Gastroesophageal sphincter (tissue), 3 donors: ENCODE measurements at regions not wholly inside any gene's neighbourhood (a gene's known extent, or its start where the extent isn't known, plus 50 kb on each side); places are given as distances from the start of the nearest gene placed in this dataset.

Experiments
- EP300 ChIP-seq: sonication (generic); formaldehyde crosslinking; IDR thresholded peaks from one replicate; pipeline ENCODE4 v1.6.1; 2017; ENCODE audit warnings: antibody characterized with exemption, mild to moderate bottlenecking
- POLR2A ChIP-seq, 2 donors: fragments of 450-650 bp; IDR thresholded peaks; one replicate each; pipeline ENCODE4 v1.6.1; 2017; ENCODE audit warnings: antibody characterized with exemption in 2 of 2, mild to moderate bottlenecking in 2 of 2, moderate library complexity in 1 of 2
- TF ChIP-seq, protein P1 (sequence below), 4 experiments: fragments of 200-600 bp in 2 of 4; fragments of 450-650 bp in 2 of 4; sonication (generic) in 1 of 4; IDR thresholded peaks; one replicate each; pipeline ENCODE4 v1.5.1; 2017 to 2019; ENCODE audit warnings: antibody characterized with exemption in 4 of 4, mild to moderate bottlenecking in 2 of 4, moderate library complexity in 2 of 4

DNA sequence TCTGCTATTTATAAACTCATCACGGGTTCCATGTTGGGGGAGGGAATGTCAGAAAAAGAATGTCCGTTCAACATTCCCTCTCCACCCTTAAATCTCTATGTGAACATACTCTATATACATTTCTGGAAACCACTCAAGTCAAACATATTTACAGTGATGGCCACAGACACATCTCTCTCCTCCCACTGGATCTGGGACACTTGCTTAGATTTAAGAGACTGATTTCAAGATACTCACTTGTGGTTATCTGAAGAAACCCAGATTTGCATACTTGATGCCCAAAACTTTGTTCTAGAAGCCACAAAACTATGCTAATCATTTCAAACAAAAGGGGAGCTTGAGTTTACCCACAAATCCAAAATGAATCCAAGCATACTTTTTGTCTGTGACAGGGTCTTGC is 182.9 kb upstream of the SOX9 start:
- TF ChIP-seq, protein P1, sequence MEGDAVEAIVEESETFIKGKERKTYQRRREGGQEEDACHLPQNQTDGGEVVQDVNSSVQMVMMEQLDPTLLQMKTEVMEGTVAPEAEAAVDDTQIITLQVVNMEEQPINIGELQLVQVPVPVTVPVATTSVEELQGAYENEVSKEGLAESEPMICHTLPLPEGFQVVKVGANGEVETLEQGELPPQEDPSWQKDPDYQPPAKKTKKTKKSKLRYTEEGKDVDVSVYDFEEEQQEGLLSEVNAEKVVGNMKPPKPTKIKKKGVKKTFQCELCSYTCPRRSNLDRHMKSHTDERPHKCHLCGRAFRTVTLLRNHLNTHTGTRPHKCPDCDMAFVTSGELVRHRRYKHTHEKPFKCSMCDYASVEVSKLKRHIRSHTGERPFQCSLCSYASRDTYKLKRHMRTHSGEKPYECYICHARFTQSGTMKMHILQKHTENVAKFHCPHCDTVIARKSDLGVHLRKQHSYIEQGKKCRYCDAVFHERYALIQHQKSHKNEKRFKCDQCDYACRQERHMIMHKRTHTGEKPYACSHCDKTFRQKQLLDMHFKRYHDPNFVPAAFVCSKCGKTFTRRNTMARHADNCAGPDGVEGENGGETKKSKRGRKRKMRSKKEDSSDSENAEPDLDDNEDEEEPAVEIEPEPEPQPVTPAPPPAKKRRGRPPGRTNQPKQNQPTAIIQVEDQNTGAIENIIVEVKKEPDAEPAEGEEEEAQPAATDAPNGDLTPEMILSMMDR (IDR thresholded peaks at IDR 0.05) = no peak
- TF ChIP-seq EP300 (no peak), POLR2A (IDR thresholded peaks at IDR 0.05) (no peak)
